Hepatocyte (in vitro differentiated cells): ENCODE measurements at regions not wholly inside any gene's neighbourhood (a gene's known extent, or its start where the extent isn't known, plus 50 kb on each side); places are given as distances from the start of the nearest gene placed in this dataset.

Experiments
- CTCF ChIP-seq: fragments of 200-600 bp; sonication (generic); IDR thresholded peaks from 2 replicates; pipeline ENCODE4 v1.5.1; 2016; ENCODE audit warnings: antibody characterized with exemption, mild to moderate bottlenecking; ENCODE audit not compliant: poor library complexity
- EZH2 ChIP-seq: fragments of 200-600 bp; sonication (generic); IDR thresholded peaks from 2 replicates; pipeline ENCODE4 v1.6.1; 2016; ENCODE audit warnings: antibody characterized with exemption, mild to moderate bottlenecking, borderline replicate concordance
- EZH2phosphoT487 ChIP-seq: fragments of 200-600 bp; sonication (generic); IDR thresholded peaks from one replicate; pipeline ENCODE4 v1.6.1; 2018; ENCODE audit warnings: antibody characterized with exemption, mild to moderate bottlenecking, low read depth, moderate library complexity; ENCODE audit not compliant: unreplicated experiment, severe bottlenecking

- TF ChIP-seq EZH2 (no peak), CTCF (no peak), EZH2phosphoT487 (no peak)
Measured at GRCh38 chr21:24272521-24272938, 1334.8 kb downstream of the MRPL39 start.
